Mesenchymal stem cell (in vitro differentiated cells and primary cell): ENCODE measurements at regions not wholly inside any gene's neighbourhood (a gene's known extent, or its start where the extent isn't known, plus 50 kb on each side); places are given as distances from the start of the nearest gene placed in this dataset.

Experiments used
- DNase-seq: peaks from one replicate; pipeline ENCODE4 v3.0.0-alpha.2; 2013
- H2AFZ ChIP-seq: one replicate; pipeline ENCODE4 v1.6.1; 2013; ENCODE audit warnings: low read depth, mild to moderate bottlenecking, control low read depth, inconsistent platforms, low read length, moderate library complexity
- H2AK5ac ChIP-seq: 2 replicates; pipeline ENCODE4 v1.6.1; 2013; ENCODE audit warnings: low read length, moderate library complexity, mild to moderate bottlenecking, inconsistent platforms; ENCODE audit not compliant: severe bottlenecking
- H2BK120ac ChIP-seq: one replicate; pipeline ENCODE4 v1.6.1; 2013; ENCODE audit warnings: low read depth, mild to moderate bottlenecking, inconsistent platforms, low read length, moderate library complexity
- H2BK12ac ChIP-seq, 2 experiments: one replicate each; pipeline ENCODE4 v1.6.1; 2013; ENCODE audit warnings: inconsistent platforms in 2 of 2, low read length in 2 of 2, mild to moderate bottlenecking in 2 of 2, moderate library complexity in 2 of 2, control low read depth in 1 of 2
- H2BK15ac ChIP-seq: one replicate; pipeline ENCODE4 v1.6.1; 2013; ENCODE audit warnings: mild to moderate bottlenecking, low read depth, inconsistent platforms; ENCODE audit not compliant: poor library complexity, severe bottlenecking
- H2BK5ac ChIP-seq: 2 replicates; pipeline ENCODE4 v1.6.1; 2013; ENCODE audit warnings: low read depth, mild to moderate bottlenecking, low read length, control low read depth, inconsistent platforms; ENCODE audit not compliant: poor library complexity, severe bottlenecking
- H3K14ac ChIP-seq, 2 experiments: one replicate each; pipeline ENCODE4 v1.6.1; 2013; ENCODE audit warnings: inconsistent platforms in 2 of 2, low read length in 2 of 2, control low read depth in 1 of 2, mild to moderate bottlenecking in 1 of 2, moderate library complexity in 1 of 2
- H3K18ac ChIP-seq, 2 experiments: one replicate each; pipeline ENCODE4 v1.6.1; 2013; ENCODE audit warnings: inconsistent platforms in 2 of 2, low read length in 2 of 2, control low read depth in 1 of 2, low read depth in 1 of 2, mild to moderate bottlenecking in 1 of 2
- H3K23ac ChIP-seq, 2 experiments: one replicate each; pipeline ENCODE4 v1.6.1; 2013; ENCODE audit warnings: inconsistent platforms in 2 of 2, low read length in 2 of 2, mild to moderate bottlenecking in 2 of 2, moderate library complexity in 2 of 2, control low read depth in 1 of 2
- H3K27ac ChIP-seq: 2 replicates; pipeline ENCODE4 v1.5.1; 2013; ENCODE audit warnings: mild to moderate bottlenecking, moderate library complexity, low read length, control low read depth, inconsistent platforms; ENCODE audit not compliant: poor library complexity, severe bottlenecking
- H3K27me3 ChIP-seq, 2 experiments: 2 replicates each; pipeline versions ENCODE4 v1.6.1 to v1.7.0; 2013; ENCODE audit warnings: low read length in 2 of 2, mild to moderate bottlenecking in 2 of 2, moderate library complexity in 2 of 2, control low read depth in 1 of 2, inconsistent platforms in 1 of 2; ENCODE audit not compliant: control insufficient read depth in 1 of 2, insufficient read depth in 1 of 2
- H3K36me3 ChIP-seq, 2 experiments: 2 replicates each; pipeline versions ENCODE4 v1.6.1 to v1.7.0; 2013; ENCODE audit warnings: low read length in 2 of 2, control low read depth in 1 of 2, inconsistent platforms in 1 of 2, low read depth in 1 of 2, mild to moderate bottlenecking in 1 of 2; ENCODE audit not compliant: insufficient read depth in 2 of 2, control insufficient read depth in 1 of 2
- H3K4ac ChIP-seq, 2 experiments: one replicate each; pipeline ENCODE4 v1.6.1; 2013; ENCODE audit warnings: inconsistent platforms in 2 of 2, low read length in 2 of 2, mild to moderate bottlenecking in 2 of 2, moderate library complexity in 2 of 2, control low read depth in 1 of 2, low read depth in 1 of 2
- H3K4me1 ChIP-seq: 2 replicates; pipeline ENCODE4 v1.6.1; 2013; ENCODE audit warnings: low read depth, low read length, control low read depth; ENCODE audit not compliant: control insufficient read depth, insufficient read depth
- H3K4me2 ChIP-seq: 2 replicates; pipeline ENCODE4 v1.6.1; 2013; ENCODE audit warnings: low read length, mild to moderate bottlenecking, inconsistent platforms; ENCODE audit not compliant: poor library complexity, severe bottlenecking
- H3K4me3 ChIP-seq, 2 experiments: 2 replicates each; pipeline versions ENCODE4 v1.5.1 to v1.7.0; 2013; ENCODE audit warnings: low read length in 2 of 2, mild to moderate bottlenecking in 2 of 2, control low read depth in 1 of 2, low read depth in 1 of 2; ENCODE audit not compliant: insufficient read depth in 1 of 2
- H3K79me1 ChIP-seq: replicated peaks from 2 replicates; pipeline ENCODE4 v1.6.1; 2013; ENCODE audit warnings: mild to moderate bottlenecking, control low read depth, low read length, inconsistent platforms; ENCODE audit not compliant: poor library complexity, severe bottlenecking
- H3K9ac ChIP-seq: 2 replicates; pipeline ENCODE4 v1.7.0; 2013; ENCODE audit warnings: mild to moderate bottlenecking, low read length, moderate library complexity
- H3K9me3 ChIP-seq: 2 replicates; pipeline ENCODE4 v1.7.0; 2013; ENCODE audit warnings: mild to moderate bottlenecking, low read length; ENCODE audit not compliant: control insufficient read depth
- H4K8ac ChIP-seq: one replicate; pipeline ENCODE4 v1.6.1; 2013; ENCODE audit warnings: inconsistent platforms, mild to moderate bottlenecking, low read length, moderate library complexity
- H4K91ac ChIP-seq: one replicate; pipeline ENCODE4 v1.6.1; 2013; ENCODE audit warnings: mild to moderate bottlenecking, low read length, inconsistent platforms
- WGBS: methylation state at CpG from one replicate; pipeline ENCODE4 v1.1.7; 2013; ENCODE audit warnings: mixed read lengths; 5-methylcytosine and 5-hydroxymethylcytosine counted together

DNA sequence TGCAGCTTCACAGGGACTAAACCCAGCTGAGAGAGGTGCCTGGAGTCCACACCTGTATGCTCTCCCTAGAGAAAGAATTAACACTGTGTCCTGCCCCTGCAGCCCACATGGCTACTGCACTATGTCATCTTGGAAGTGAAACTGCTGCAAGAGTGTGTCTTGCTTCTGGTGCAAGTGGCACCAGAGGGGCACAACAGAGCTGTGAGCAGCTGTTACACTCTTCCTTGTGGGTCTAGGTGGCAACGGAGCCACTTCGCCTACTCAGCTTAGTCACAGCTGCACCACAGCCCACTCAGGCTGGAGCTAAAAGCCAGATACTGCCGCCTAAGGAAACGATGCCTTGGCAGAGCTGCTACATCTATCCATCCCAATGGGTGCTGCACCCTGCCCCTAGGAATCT is 391.4 kb downstream of the COL12A1 start:
- no peak for DNase-seq
- WGBS = 83% methylated on average over 4 of the region's 4 CpGs
- H3K79me1 ChIP-seq = no peaks in the 10 kb centered on the region

DNA sequence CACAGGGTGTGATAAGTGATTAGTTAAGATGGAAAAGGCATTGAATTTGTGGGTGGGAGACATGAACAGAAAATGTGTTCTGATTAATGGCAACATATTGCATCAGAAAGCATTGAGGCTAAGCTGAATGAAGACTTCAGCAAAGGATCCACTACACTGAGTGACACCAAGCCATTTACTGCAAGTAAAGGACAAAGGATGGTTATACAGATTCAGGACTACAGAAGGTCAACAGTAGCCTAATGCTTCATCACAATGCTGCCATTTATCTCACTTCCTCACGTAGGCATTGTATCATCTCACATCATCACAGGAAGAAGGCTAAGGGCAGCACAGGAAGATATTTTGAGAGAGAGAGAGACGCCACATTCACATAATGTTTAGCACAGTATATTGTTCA is 398.2 kb downstream of the COL12A1 start:
- no CpG with 5 or more reads among the region's 2 CpGs for WGBS

More for the DNA sequence above, 391.4 kb downstream of the COL12A1 start:
- Histone ChIP-seq H3K4ac (no peak overlapping the region), H3K9ac (no peak overlapping the region), H3K23ac (no peak overlapping the region), H3K14ac (no peak overlapping the region), H4K8ac (no peak overlapping the region), H3K36me3 (no peaks in the 10 kb centered on the region), H2BK5ac (no peak overlapping the region), H3K4me3 (no peak overlapping the region), H2AK5ac (no peak overlapping the region), H3K18ac (no peak overlapping the region), H3K4me1 (no peaks in the 10 kb centered on the region), H4K91ac (no peak overlapping the region), H2BK120ac (no peak overlapping the region), H3K27ac (no peak overlapping the region), H3K9me3 (peaks cover 39% of the 10 kb centered on the region), H3K4me2 (no peak overlapping the region), H2BK12ac (no peak overlapping the region), H2BK15ac (no peak overlapping the region), H2AFZ (no peak overlapping the region), H3K27me3 (peaks cover 0 to 6% of the 10 kb centered on the region in 2 experiments)

DNA sequence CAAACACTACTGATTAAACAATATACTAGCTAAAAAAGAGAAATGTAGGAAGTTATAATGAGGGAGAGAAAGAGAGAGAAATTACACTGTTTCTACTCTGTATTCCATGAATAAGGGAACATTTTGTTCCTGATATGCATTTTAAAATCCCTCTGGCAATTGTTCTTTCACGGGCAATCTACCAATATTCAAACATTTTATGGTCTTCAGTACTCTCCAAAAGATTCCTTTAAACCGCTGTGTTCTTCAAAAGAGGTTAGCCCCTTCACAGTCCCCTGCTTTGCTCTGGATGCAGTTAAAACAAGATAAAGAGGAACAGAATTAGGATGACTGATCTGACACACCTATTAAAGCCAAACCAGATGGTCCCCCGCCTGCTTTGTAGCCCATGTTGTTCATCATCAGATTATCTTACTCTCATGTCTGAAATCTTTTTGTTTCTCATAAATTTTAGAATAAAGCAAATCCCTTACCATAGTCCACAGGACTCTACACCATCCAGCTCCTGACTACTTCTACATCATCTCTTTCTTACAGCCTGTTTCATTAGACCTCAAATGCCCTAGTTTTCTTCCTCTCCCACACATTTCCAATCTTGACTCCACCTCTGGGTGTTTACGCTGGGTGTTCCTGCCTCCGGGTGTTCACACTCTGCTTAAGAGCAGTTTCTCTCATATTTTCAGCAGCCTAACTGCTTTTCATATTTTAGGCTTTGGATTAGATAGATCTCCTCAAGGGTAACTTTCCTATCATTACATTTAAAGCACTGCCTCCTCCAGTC is 399.7 kb downstream of the COL12A1 start:
- Histone ChIP-seq H2BK12ac (no peak overlapping the region), H2BK120ac (no peak overlapping the region), H2BK15ac (no peak overlapping the region), H3K18ac (no peak overlapping the region), H3K23ac (no peak overlapping the region), H3K4me3 (no peak overlapping the region), H4K91ac (no peak overlapping the region), H3K4me1 (no peaks in the 10 kb centered on the region), H3K36me3 (peaks cover 0 to under 1% of the 10 kb centered on the region in 2 experiments), H2AK5ac (no peak overlapping the region), H4K8ac (no peak overlapping the region), H3K27ac (no peak overlapping the region), H3K4ac (no peak overlapping the region), H3K4me2 (no peak overlapping the region), H3K14ac (no peak overlapping the region), H2AFZ (no peak overlapping the region), H3K9ac (no peak overlapping the region), H3K79me1 (no peaks in the 10 kb centered on the region), H3K27me3 (no peaks in the 10 kb centered on the region), H3K9me3 (peaks cover 7% of the 10 kb centered on the region), H2BK5ac (no peak overlapping the region)
- WGBS = 90% methylated on average over 4 of the region's 5 CpGs
- DNase-seq = no peak

More for the DNA sequence above, 398.2 kb downstream of the COL12A1 start:
- Histone ChIP-seq H3K9ac (no peak overlapping the region), H2BK12ac (no peak overlapping the region), H3K4me1 (no peaks in the 10 kb centered on the region), H2BK5ac (no peak overlapping the region), H3K9me3 (no peaks in the 10 kb centered on the region), H3K27ac (no peak overlapping the region), H3K18ac (no peak overlapping the region), H2AK5ac (no peak overlapping the region), H3K36me3 (no peaks in the 10 kb centered on the region), H2BK15ac (no peak overlapping the region), H4K8ac (no peak overlapping the region), H3K23ac (no peak overlapping the region), H3K27me3 (no peaks in the 10 kb centered on the region), H2AFZ (no peak overlapping the region), H3K4me3 (no peak overlapping the region), H3K4ac (no peak overlapping the region), H3K4me2 (no peak overlapping the region), H3K14ac (no peak overlapping the region), H3K79me1 (no peaks in the 10 kb centered on the region), H4K91ac (no peak overlapping the region), H2BK120ac (no peak overlapping the region)
- DNase-seq = no peak

DNA sequence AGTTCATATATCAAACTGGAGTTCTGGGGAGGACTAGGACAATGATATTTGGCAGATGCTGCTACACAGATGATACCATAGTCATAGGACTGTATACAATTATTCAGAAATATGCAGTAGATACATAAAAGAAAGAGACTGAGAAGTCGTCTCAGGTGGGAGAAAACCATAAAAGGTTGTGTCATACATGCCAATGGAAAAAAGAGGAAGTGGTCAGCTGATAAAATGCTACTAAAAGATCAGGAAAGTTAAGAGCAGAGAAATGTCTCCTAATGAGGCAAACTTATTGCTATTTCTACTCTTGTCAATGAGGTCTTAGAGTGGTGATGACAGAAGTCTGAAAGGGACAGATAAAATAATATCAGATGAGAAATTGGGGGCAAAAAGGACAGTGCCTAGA is 407.6 kb downstream of the COL12A1 start:
- Histone ChIP-seq H3K27ac (no peak overlapping the region), H2BK15ac (no peak overlapping the region), H3K4me3 (no peak overlapping the region), H3K36me3 (peaks cover 0 to 7% of the 10 kb centered on the region in 2 experiments), H2AK5ac (no peak overlapping the region), H2BK120ac (no peak overlapping the region), H4K91ac (no peak overlapping the region), H4K8ac (no peak overlapping the region), H2BK12ac (no peak overlapping the region), H3K4me1 (no peaks in the 10 kb centered on the region), H3K9me3 (peaks cover 17% of the 10 kb centered on the region), H3K9ac (no peak overlapping the region), H2BK5ac (no peak overlapping the region), H3K27me3 (no peaks in the 10 kb centered on the region), H3K14ac (no peak overlapping the region), H3K79me1 (no peaks in the 10 kb centered on the region), H3K23ac (no peak overlapping the region), H3K4me2 (no peak overlapping the region), H3K18ac (no peak overlapping the region), H3K4ac (no peak overlapping the region), H2AFZ (no peak overlapping the region)
- 45% methylated on average over 1 of the region's 1 CpG for WGBS
- no peak for DNase-seq
